ENCODE measurements at regions not wholly inside any gene's neighbourhood (a gene's known extent, or its start where the extent isn't known, plus 50 kb on each side); places are given as distances from the start of the nearest gene placed in this dataset.

- DNase-seq, result no peak
Measured at GRCh38 chr2:187799601-187800000, 245.4 kb upstream of the TFPI start.

- no peak for DNase-seq
Measured at GRCh38 chr2:187803816-187804215, 249.6 kb upstream of the TFPI start.

GRCh38 chr2:187815113-187815512 is 260.9 kb upstream of the TFPI start:
- no peak for DNase-seq

- no peak for DNase-seq
Measured at GRCh38 chr2:187819624-187820023, 265.4 kb upstream of the TFPI start.

- no peak for DNase-seq
Measured at GRCh38 chr2:187825108-187825507, 270.9 kb upstream of the TFPI start.

- no peak for DNase-seq
Measured at GRCh38 chr2:187826023-187826422, 271.8 kb upstream of the TFPI start.

DNA sequence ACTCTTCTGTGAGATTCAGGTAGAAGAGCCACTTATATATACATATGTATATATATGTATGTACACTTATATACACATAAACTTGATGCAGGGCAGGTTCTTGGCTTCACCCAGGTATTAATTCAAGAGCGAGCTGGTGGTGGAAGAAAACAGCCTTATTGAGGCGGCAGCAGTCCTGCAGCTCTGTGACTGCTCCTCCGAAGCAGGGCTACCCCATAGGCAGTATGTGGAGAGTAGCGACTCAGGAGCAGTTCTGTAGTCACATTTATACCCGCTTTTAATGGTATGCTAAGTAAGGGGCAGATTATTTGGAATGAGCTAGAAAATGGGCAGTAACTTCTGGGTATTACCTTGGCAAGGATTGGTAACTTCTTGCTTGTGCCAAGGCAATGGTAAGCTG is 280.6 kb upstream of the TFPI start:
- DNase-seq, result no peak

GRCh38 chr2:187838690-187839089 is 284.5 kb upstream of the TFPI start:
- no peak for DNase-seq

DNA sequence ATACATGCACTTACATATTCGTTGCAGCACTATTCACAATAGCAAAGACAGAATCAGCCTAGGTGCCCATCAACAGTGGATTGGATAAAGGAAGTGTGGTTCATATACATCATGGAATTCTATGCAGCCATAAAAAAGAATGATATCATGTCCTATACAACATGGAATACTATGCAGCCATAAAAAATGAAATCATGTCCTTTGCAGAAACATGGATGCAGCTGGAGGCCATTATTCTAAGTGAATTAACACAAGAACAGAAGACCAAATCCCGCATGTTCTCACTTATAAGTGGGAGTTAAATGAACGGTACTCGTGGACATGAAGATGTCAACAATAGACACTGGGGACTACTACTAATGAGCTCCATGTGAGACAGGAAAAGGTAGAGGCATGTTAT is 288.1 kb upstream of the TFPI start:
- no peak for DNase-seq

DNA sequence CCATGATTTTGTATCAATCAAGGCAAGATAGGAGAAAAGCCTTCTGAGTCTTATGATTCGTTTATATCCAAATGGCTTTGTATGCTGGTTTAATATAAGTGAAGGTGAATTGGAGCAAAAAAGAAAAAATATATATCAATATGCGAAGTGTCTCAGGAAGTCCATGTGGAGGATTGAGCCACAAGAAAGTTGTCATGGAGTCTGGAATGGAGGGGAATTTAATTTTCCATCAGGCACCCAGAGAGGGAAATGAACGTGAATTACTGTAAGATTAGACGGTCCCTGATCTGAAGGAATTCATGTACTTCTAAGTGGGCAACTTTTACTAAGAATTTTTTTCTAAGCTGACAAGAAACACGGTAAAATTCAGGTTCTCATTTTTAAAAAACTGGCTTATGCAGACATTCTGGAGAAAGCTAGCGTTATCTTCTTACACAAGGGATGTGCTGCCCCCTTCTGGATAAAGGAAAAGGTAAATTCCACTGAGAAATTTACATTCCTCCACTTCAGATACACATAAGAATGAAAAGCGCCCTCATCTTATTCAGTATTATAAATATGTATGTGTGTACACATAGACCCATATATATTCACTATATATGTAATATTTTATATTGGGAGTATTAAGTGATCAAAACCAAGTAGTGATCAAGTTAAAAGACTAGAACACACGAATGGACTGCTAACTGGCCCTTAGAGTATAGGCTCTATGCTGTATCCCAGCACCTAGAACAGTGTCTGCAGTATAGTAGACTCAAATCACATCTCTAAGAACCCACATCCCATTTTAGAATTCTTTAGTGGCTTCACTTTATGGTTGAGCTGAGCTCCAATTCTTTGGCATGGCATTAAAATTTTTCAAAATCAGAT is 289.0 kb upstream of the TFPI start:
- peak; percentile 0 for DNase-seq

DNA sequence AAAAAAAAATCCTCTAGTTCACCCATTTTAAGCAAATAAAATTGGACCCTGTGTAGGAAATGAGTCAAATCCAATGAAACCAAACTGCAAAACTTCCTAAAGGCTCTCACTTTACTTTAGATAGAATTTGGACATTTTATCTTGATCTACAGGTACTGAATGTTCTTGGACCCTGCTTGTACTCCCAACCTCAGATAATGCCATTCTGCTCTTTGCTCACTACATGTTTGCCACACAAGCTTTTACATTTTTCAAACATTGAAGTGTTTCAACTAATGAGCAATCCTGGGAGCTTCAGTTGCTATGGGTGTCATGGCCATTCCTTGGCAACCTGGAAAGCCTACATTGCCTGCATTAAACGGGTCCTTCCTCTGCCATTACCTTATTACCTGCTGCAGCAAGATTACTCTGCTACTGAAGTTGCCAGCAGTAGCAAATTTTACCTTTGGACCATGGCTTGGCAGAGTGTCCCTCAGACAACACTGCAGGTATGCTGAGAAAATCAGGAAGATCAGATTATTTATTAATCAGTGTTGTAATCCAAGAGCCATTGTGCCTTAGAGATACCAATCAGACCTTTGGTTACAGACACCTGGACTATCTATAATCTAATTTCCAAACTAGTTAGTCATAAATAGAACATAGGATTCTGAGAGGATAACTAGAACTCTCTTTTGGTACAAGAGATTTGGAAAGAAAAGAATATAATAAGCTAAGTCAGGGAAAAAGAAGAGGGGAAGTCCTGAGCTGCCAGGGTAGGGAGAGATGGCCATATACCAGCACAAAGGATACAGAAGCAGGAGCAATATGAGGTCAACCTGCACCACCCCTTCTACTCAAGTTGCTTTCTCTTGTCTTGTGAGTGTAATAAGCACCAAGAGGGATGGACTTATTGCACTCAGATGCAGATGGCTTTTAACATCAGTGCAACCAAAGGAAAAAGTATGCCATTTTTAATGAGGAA is 293.3 kb upstream of the TFPI start:
- no peak for DNase-seq

GRCh38 chr2:187851955-187852561 is 297.8 kb upstream of the TFPI start:
- no peak for DNase-seq

- no peak for DNase-seq
Measured at GRCh38 chr2:187853381-187853791, 299.2 kb upstream of the TFPI start.

GRCh38 chr2:187854801-187855200 is 300.6 kb upstream of the TFPI start:
- DNase-seq, result no peak

DNA sequence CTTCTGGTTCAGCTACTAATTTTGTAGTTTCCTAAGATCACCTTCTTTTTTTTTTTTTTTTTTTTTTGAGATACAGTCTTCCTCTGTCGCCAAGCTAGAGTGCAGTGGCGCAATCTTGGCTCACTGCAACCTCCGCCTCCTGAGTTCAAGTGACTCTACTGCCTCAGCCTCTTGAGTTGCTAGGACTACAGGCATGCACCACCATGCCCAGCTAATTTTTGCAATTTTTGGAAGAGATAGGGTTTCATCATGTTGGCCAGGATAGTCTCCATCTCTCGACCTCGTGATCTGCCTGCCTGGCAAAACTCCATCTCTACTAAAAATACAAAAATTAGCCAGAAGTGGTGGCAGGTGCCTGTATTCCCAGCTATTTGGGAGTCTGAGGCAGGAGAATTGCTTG is 301.5 kb upstream of the TFPI start:
- DNase-seq, result no peak

DNA sequence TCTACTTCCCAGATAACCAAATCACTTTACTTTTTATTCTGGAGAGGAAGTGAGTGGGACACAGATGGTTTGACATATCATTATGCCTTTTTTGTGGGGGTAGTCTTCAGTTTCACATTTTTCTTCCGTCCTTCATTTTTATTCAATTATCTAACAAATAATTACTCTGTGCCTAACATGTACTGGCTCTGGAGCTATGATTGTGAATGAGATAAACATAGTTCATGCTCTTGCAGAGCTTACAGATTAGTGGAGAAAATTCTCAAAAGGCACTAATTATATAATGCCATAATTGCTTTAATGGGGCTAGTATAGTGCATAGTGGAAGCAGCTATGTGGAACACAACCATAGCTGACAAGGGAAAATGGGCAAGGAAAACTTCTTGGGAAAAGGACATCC is 303.6 kb upstream of the TFPI start:
- DNase-seq, result no peak

DNA sequence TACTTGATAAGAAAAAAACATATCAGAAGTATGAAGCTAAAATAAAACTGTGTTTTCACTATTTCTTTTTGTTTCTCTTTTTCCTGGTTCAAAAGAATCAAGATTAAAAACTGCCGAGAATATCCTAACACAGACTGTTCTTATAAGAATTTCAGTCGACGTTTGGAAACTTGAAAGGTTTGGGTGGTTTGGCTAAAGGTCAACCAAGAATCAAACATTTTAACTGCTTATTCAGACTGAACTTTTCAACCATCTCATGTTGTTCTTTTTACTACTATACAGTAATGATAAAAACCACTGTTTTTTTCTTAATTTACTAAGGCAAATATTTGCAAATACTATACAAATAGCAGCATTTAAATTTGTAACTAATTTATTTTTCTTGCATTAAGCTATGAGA is 308.5 kb upstream of the TFPI start:
- no peak for DNase-seq

- no peak for DNase-seq
Measured at GRCh38 chr2:187865025-187865424, 310.8 kb upstream of the TFPI start.

DNA sequence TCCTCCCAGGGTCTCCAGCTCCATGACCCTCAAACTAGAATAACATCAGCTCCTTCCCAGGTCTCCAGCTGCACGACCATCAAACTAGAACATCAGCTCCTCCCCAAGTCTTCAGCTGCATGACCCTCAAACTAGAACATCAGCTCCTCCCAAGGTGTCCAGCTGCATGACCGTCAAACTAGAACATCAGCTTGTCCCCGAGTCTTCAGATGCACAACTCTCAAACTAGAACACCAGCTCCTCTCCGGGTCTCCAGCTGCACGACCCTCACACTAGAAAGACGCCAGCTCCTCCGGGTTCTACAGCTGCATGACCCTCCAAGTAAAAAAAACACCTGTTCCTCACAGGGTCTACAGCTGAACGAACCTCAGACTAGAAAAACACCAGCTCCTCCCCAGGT is 312.9 kb upstream of the TFPI start:
- no peak for DNase-seq

GRCh38 chr2:187869195-187869594 is 315.0 kb upstream of the TFPI start:
- DNase-seq, result no peak

DNA sequence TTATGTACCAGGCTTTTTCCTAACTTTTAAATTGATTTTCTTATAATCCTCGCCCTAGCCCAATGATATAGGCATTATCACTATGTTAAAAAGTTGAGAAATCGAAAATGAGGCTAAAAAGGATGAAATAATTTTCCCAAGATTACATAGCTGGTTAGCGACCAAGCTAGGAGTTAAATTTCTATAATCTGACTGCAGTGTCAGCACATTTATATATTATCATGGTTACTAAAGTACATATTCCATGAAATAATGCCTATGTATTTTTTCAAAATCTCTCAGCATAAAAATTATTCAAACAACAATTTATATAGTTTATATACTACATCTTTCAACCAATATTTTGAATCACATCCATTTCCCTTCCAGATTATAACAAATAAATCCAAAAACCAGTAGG is 317.3 kb upstream of the TFPI start:
- no peak for DNase-seq

DNA sequence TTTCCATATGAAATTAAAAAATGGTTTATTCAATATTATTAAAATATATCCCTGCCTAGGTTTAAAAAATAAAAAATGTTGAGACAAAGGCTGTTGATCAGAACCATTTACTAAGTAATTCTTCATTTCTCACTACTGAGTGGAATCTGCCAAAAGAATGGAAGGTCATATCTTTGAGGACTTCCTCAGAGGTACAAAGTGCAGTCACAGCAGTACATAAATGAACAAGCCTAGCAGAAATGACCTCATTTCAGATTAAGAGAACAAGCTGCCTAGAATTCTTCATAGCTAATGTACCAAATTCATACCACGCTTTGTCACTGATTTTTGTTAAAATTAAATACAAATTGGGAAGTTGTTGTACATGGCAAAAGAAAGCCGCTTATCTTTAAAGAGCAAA is 318.9 kb upstream of the TFPI start:
- DNase-seq, result no peak

DNA sequence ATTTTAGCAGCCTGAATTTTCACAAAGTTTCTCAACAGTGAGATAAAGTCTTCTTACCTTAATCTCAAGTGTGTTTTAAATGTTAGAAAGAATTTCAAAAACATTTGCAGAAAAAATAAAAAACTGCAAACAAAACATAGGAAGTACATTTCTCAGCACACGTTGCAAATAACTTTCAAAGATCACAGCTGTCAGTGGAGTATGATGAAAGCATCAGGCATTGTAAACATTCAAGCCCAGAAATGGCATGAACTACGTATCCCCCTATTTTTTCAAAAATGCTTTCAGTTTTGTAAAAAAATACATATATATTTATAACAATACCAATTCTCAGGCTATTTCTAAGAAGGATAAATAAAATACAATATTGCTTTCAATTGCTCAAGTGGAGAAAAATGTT is 320.6 kb upstream of the TFPI start:
- DNase-seq, result no peak

All from NCI-H524 treated with DMSO at 0.1 percent for 48 hours (cell line).